ENCODE measurements at regions not wholly inside any gene's neighbourhood (a gene's known extent, or its start where the extent isn't known, plus 50 kb on each side); places are given as distances from the start of the nearest gene placed in this dataset.

DNA sequence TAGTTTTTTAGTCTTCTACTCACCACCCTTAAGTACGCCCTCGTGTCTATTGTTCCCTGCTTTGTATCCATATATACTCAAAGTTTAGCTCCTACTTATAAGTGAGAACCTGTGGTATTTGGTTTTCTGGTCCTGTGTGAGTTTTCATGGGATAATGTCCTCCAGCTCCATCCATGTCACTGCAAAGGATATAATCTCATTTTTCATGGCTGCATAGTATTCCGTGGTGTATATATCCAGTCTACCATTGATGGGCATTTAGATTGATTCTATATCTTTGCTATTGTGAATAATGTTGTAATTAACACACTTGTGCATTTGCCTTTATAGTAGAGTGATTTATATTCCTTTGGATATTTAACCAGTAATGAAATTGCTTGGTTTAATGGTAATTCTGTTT lies 579.9 kb downstream of the CDH18 start:
- no peak for DNase-seq (ENCODE audit: low spot score)
- Mint-ChIP-seq H3K9me3 (peaks cover 8% of the 10 kb centered on the region; the same call in 2 of the 3 replicates), H3K4me3 (no peak overlapping the region), H3K36me3 (ENCODE audit: low read depth) (peaks cover 4% of the 10 kb centered on the region; the same call in 2 of the 3 replicates), H3K27ac (no peak overlapping the region), H3K4me1 (peaks cover 5% of the 10 kb centered on the region; the same call in 2 of the 3 replicates), H3K27me3 (ENCODE audit: insufficient read depth, low read depth, poor library complexity) (no peaks in the 10 kb centered on the region)
- no peak for ATAC-seq
- Histone ChIP-seq H4K20me1 (replicated peaks; ENCODE audit: insufficient read depth) (no peaks in the 10 kb centered on the region), H3K4me3 (no peak overlapping the region), H3K27ac (ENCODE audit: low read depth) (no peak overlapping the region), H3K36me3 (ENCODE audit: insufficient read depth) (no peaks in the 10 kb centered on the region), H3K4me1 (ENCODE audit: insufficient read depth) (no peaks in the 10 kb centered on the region), H3K4me2 (no peak overlapping the region), H3F3A (replicated peaks; ENCODE audit: low read depth) (no peaks in the 10 kb centered on the region), H3K27me3 (ENCODE audit: insufficient read depth) (no peaks in the 10 kb centered on the region), H2AFZ (no peak overlapping the region), H3K9me2 (ENCODE audit: insufficient read depth) (peaks cover 5% of the 10 kb centered on the region; the same call in 1 of the 2 replicates), H3K79me2 (replicated peaks; ENCODE audit: insufficient read depth) (no peaks in the 10 kb centered on the region)
- TF ChIP-seq JUNB (IDR thresholded peaks at IDR 0.05; ENCODE audit: unreplicated experiment) (no peak), ETS1 (IDR thresholded peaks at IDR 0.05) (no peak), REST (IDR thresholded peaks at IDR 0.05; ENCODE audit: unreplicated experiment) (no peak), NANOG (IDR thresholded peaks at IDR 0.05; ENCODE audit: borderline replicate concordance) (no peak), POLR2AphosphoS5 (IDR thresholded peaks at IDR 0.05; ENCODE audit: low read depth) (no peak), STAT1 (IDR thresholded peaks at IDR 0.05; ENCODE audit: unreplicated experiment) (no peak), ZNF331 (CRISPR knock-in tag; IDR thresholded peaks at IDR 0.05; ENCODE audit: low read depth) (no peak), EZH2phosphoT487 (IDR thresholded peaks at IDR 0.05; ENCODE audit: unreplicated experiment) (no peak)

- Histone ChIP-seq H3K79me2 (replicated peaks; ENCODE audit: insufficient read depth) (no peaks in the 10 kb centered on the region), H3K27ac (ENCODE audit: low read depth) (no peak overlapping the region), H3K36me3 (ENCODE audit: insufficient read depth) (no peaks in the 10 kb centered on the region), H4K20me1 (replicated peaks; ENCODE audit: insufficient read depth) (no peaks in the 10 kb centered on the region), H2AFZ (no peak overlapping the region), H3K4me3 (no peak overlapping the region), H3K27me3 (ENCODE audit: insufficient read depth) (no peaks in the 10 kb centered on the region), H3F3A (replicated peaks; ENCODE audit: low read depth) (no peaks in the 10 kb centered on the region), H3K4me2 (no peak overlapping the region), H3K9me2 (ENCODE audit: insufficient read depth) (peaks cover 5% of the 10 kb centered on the region; the same call in 1 of the 2 replicates), H3K4me1 (ENCODE audit: insufficient read depth) (no peaks in the 10 kb centered on the region)
- no peak overlapping the region for H3K4me3 Mint-ChIP-seq
- H3K27ac Mint-ChIP-seq, result no peak overlapping the region
- no peak for DNase-seq (ENCODE audit: low spot score)
- no peaks in the 10 kb centered on the region for H3K27me3 Mint-ChIP-seq (ENCODE audit: insufficient read depth, low read depth, poor library complexity)
- peaks cover 4% of the 10 kb centered on the region; the same call in 1 of the 3 replicates for H3K36me3 Mint-ChIP-seq (ENCODE audit: low read depth)
- peaks cover 6% of the 10 kb centered on the region; the same call in 2 of the 3 replicates for H3K4me1 Mint-ChIP-seq
- H3K9me3 Mint-ChIP-seq, result peaks cover 8% of the 10 kb centered on the region; the same call in 1 of the 3 replicates
- ATAC-seq, result no peak
- no peak for TF ChIP-seq STAT1 (IDR thresholded peaks at IDR 0.05; ENCODE audit: unreplicated experiment)
- no peak for TF ChIP-seq NANOG (IDR thresholded peaks at IDR 0.05; ENCODE audit: borderline replicate concordance)
- no peak for TF ChIP-seq CTCF (conservative IDR thresholded peaks at IDR 0.05; ENCODE audit: low read depth in 2 of 2)
- no peak for TF ChIP-seq ZNF331 (CRISPR knock-in tag; IDR thresholded peaks at IDR 0.05; ENCODE audit: low read depth)
- no peak for TF ChIP-seq CREB1 (CRISPR knock-in tag; IDR thresholded peaks at IDR 0.05; ENCODE audit: low read depth)
- TF ChIP-seq EZH2phosphoT487 (IDR thresholded peaks at IDR 0.05; ENCODE audit: unreplicated experiment), result no peak
- no peak for TF ChIP-seq ZNF114 (CRISPR knock-in tag; IDR thresholded peaks at IDR 0.05)
Measured at GRCh38 chr5:19411936-19412335, 576.1 kb downstream of the CDH18 start.
